ENCODE measurements at regions not wholly inside any gene's neighbourhood (a gene's known extent, or its start where the extent isn't known, plus 50 kb on each side); places are given as distances from the start of the nearest gene placed in this dataset.

DNA sequence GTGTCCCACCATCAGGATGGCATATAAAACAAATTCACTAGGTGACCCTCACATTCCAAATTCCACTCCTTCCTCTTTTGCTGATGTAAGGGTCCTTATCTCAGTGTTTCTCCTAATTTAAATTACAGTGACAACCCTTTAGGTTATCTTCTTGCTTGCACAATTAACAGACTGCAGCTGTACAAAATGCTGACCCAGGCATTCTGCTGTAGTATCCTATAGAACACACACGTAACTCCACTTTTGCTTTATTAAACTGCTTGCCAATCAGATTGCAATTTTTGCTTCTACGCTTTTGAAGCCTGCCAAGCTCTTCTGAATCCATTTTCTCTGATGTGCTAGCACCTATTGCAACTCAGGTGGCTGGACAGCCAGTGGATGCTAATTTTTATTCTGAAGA is 950.3 kb downstream of the TFAP2A start:
- no peak for DNase-seq

- DNase-seq: no peak
Observed at GRCh38 chr6:9463311-9463710, 951.6 kb downstream of the TFAP2A start.

DNA sequence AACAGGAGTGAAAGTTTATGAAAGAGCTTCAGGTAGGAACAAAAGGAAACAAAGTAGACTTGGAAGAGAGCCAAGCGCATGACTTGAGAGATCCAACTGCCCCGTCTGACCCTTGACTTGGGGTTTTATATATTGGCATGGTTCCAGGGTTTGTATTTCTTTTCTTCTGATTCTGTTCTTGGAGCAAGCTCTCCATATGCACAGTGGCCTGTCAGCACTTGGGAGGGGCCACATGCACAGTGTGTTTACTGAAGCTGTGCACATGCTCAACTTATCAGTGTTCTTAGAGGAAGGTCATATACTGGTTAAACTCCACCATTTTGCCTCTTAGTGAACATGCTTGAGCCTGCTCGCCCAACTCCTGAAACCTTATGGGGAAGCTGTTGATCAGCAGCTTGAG is 953.7 kb downstream of the TFAP2A start:
- no peak for DNase-seq

DNA sequence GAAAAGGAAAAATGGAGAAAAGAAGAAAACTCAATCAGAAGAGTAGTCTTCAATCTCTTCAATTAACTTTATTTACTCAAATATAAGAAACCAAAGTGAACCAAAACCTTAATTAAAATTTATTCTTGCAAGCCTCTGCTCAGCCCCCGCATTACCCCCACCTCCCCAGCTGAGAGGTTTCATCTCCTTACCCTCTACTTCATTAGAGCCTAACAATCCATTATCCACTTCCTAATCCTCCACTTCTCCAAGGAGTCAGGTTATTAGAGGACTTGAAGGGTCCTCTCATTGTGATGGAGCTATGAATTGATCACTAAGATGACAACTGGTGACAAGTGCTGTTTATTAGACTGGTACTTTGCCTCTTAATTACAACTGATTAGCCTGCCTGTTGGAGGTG is 956.5 kb downstream of the TFAP2A start:
- no peak for DNase-seq

DNA sequence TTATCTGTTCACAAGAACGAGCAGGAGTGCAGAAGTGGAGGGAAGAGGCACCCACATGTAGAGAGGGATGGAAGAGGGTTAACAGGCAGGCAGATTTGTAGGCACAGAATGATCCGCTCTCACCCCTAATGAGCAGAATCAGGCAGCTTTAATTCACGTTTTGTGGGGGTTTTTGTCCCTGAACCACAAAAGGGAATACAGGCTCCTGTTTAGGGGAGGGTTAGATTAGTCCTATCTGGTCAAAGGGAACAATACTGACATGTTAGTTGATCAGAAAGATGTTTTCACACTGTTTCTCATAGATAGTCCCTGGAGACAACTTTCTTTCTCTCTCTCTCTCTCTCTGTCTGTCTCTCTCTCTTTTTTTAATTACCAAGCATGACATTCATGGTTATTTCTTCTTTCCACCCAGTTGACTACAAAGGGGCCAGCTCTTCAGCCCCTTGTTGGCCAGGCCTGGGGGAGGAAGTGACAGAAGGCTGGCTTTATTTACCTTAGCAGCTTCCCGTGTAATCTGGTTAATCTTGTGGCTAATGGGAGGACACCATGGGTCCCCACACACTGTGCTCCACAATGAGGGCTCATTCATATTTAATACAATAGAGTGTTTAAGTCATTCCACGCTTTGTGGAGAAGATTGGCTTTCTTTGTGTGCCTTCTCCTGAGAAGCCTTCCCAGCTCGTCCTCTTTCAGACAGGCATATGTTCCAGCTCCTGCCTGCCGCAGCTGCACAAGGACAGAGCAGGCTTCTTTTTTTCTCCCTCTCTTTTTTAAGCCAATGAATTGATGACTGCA is 958.8 kb downstream of the TFAP2A start:
- no peak for DNase-seq

- no peak for DNase-seq
Observed at GRCh38 chr6:9439621-9440330, 975.1 kb downstream of the TFAP2A start.

- DNase-seq: no peak
Observed at GRCh38 chr6:9437836-9438235, 977.0 kb downstream of the TFAP2A start.

- no peak for DNase-seq
Observed at GRCh38 chr6:9435281-9435680, 979.6 kb downstream of the TFAP2A start.

DNA sequence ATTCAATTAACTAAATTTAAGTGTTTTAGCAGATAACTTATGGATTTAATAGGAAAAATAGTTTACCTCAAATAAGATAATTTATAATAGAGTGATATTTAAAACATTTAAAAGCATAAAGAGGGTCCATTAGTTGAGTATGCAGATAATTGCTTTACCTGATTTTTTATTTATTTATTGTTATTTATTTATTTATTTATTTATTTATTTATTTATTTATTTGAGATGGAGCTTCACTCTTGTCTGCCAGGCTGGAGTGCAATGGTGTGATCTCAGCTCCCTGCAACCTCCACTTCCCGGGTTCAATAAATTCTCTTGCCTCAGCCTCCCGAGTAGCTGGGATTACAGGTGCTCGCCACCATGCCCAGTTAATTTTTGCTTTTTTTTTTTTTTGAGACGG is 982.9 kb downstream of the TFAP2A start:
- no peak for DNase-seq

- no peak for DNase-seq
Observed at GRCh38 chr6:9428421-9429172, 986.3 kb downstream of the TFAP2A start.

- no peak for DNase-seq
Observed at GRCh38 chr6:9422138-9422537, 986.8 kb upstream of the SLC35B3 start.

GRCh38 chr6:9420316-9421015 is 985.1 kb upstream of the SLC35B3 start:
- no peak for DNase-seq

GRCh38 chr6:9417400-9417799 is 982.1 kb upstream of the SLC35B3 start:
- DNase-seq: no peak

DNA sequence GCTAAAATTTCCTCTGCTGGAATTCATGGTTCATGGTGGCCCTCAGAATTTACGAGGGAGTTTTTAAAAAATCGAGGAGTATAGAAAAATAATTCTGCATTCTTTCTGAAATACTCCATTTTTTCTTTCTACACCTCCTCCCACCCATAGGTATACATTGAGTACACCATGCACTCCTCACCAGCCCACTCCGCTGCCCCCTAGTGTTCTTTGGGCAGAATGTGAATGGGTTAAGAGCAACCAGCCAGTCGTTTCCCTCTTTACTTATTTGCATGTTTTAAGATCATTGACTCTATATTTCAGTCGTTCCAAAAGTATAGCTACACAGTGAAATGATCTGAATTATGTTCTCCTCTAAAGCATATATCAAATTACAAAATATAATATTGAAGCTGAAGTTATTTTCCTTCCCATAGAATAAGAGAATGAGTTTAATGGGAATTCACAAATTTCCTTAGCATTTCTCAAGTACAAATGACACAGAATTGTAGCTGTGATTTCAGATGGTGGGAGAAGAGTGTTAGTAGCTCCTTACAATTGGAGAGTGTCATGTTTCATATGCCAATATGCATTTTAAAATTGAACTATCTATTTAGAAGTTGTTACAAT is 977.7 kb upstream of the SLC35B3 start:
- no peak for DNase-seq

DNA sequence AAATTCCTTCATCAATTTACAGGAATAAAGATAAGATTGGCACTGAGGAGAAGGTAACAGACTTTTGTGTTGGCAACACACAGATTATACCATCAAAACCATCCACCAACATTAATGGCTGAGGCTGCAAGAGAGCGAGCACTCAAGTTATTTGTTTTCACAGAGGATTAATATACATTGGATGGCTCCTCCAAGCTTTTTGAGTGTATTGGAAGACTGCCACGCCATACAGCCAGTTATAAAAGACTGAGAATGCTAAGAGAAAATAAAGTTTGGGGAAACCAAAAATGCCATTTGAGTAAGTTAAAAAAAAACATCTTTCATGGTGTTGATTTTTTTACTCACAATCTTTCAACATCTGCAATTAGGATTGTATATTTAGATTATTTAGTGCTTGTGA is 973.8 kb upstream of the SLC35B3 start:
- no peak for DNase-seq

- no peak for DNase-seq
Observed at GRCh38 chr6:9408402-9409117, 973.2 kb upstream of the SLC35B3 start.

DNA sequence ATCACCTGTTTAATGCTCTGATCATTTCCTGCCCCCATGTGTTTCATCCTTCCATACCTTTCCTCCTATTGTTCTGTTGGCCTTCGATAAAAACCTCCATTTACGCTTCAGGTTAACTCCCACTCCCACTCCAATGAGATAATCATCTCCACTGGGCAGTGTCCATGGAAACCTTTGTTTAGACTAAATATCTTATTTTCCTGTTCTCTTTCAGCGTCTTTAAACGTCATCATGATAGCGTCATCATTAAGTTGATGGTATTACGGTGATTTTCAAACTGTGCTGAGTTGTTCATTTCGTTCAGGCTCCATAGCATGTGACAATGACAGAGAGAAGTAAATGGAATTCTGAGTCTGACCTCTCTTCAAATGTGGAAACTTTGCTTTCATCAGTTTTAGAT is 970.5 kb upstream of the SLC35B3 start:
- DNase-seq: no peak

DNA sequence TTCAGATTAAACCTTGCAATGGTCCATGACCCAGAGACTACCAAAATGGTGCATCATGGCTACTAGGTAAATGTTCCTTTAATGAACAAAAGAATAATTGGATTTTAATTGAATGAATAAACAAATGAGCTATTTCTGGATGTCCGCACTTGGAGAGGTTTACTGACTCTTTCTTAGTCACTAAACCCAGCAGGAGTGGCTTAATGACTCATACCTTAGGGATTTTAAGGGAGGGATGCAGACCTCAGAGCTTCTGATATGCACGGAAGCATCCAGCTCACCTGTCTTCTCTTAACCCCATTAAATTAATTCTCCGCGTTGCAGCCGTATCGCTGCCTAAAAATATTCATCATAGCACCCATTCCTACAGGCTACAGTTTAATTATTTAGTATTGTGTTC is 970.0 kb upstream of the SLC35B3 start:
- DNase-seq: no peak

GRCh38 chr6:9404351-9405146 is 969.2 kb upstream of the SLC35B3 start:
- no peak for DNase-seq

GRCh38 chr6:9403736-9404135 is 968.4 kb upstream of the SLC35B3 start:
- DNase-seq: no peak

GRCh38 chr6:9401960-9402359 is 966.6 kb upstream of the SLC35B3 start:
- no peak for DNase-seq

Data from occipital lobe (tissue), 1 donor.